ENCODE measurements at regions not wholly inside any gene's neighbourhood (a gene's known extent, or its start where the extent isn't known, plus 50 kb on each side); places are given as distances from the start of the nearest gene placed in this dataset.

GRCh38 chr12:19927661-19928060 lies 440.7 kb upstream of the PDE3A start:
- Histone ChIP-seq H4K12ac (ENCODE audit: low read depth, low read length) (no peak overlapping the region), H2AFZ (ENCODE audit: insufficient read depth, low read length, poor library complexity) (no peak overlapping the region), H3K9me3 (ENCODE audit: insufficient read depth, low read depth, low read length) (no peaks in the 10 kb centered on the region), H3K4me2 (ENCODE audit: low read length) (no peak overlapping the region), H3K23ac (ENCODE audit: low read length) (no peak overlapping the region), H3K14ac (ENCODE audit: low read length) (no peak overlapping the region), H4K8ac (ENCODE audit: low read depth, low read length) (no peak overlapping the region), H3K4me3 (ENCODE audit: low read depth, low read length) (no peak overlapping the region), H3K79me2 (ENCODE audit: control insufficient read depth, insufficient read depth, low read length, poor library complexity) (no peaks in the 10 kb centered on the region), H3K79me1 (ENCODE audit: low read length) (no peaks in the 10 kb centered on the region), H2BK120ac (ENCODE audit: insufficient read depth, low read length, poor library complexity) (no peak overlapping the region), H2BK5ac (ENCODE audit: low read depth, low read length, poor library complexity) (no peak overlapping the region), H3K36me3 (ENCODE audit: control insufficient read depth in 1 of 2, insufficient read depth in 2 of 2, low read length in 2 of 2) (no peaks in the 10 kb centered on the region), H3K27ac (ENCODE audit: low read depth, low read length) (no peak overlapping the region), H3K4ac (ENCODE audit: low read depth, low read length) (no peak overlapping the region), H4K91ac (ENCODE audit: low read depth, low read length) (no peak overlapping the region), H2AK5ac (ENCODE audit: low read length) (no peak overlapping the region), H2BK12ac (ENCODE audit: low read length) (no peak overlapping the region), H3K4me1 (ENCODE audit: control insufficient read depth in 1 of 2, insufficient read depth in 2 of 2, low read length in 2 of 2) (no peaks in the 10 kb centered on the region), H3K9ac (ENCODE audit: low read length) (no peak overlapping the region), H3K18ac (ENCODE audit: low read length) (no peak overlapping the region), H3K27me3 (ENCODE audit: insufficient read depth, low read length) (no peaks in the 10 kb centered on the region)
- DNase-seq, result no peak
- WGBS (ENCODE audit: extremely low coverage, insufficient coverage, insufficient read length), result no CpG with 5 or more reads among the region's 2 CpGs

- no peak overlapping the region for H4K12ac ChIP-seq (ENCODE audit: low read depth, low read length)
- no CpG with 5 or more reads among the region's 4 CpGs for WGBS (ENCODE audit: extremely low coverage, insufficient coverage, insufficient read length)
Observed at GRCh38 chr12:19932413-19932812, 435.9 kb upstream of the PDE3A start.

GRCh38 chr12:19933924-19934323 lies 434.4 kb upstream of the PDE3A start:
- 100% methylated on average over 1 of the region's 3 CpGs for WGBS (ENCODE audit: extremely low coverage, insufficient coverage, insufficient read length)
- H2BK12ac ChIP-seq (ENCODE audit: low read length), result no peak overlapping the region
- no peak for DNase-seq
- H3K4me2 ChIP-seq (ENCODE audit: low read length), result no peak overlapping the region
- H3K36me3 ChIP-seq (ENCODE audit: control insufficient read depth in 1 of 2, insufficient read depth in 2 of 2, low read length in 2 of 2), result no peaks in the 10 kb centered on the region
- no peak overlapping the region for H3K27ac ChIP-seq (ENCODE audit: low read depth, low read length)
- no peak overlapping the region for H3K14ac ChIP-seq (ENCODE audit: low read length)
- H3K9ac ChIP-seq (ENCODE audit: low read length), result no peak overlapping the region
- no peak overlapping the region for H2AFZ ChIP-seq (ENCODE audit: insufficient read depth, low read length, poor library complexity)
- H3K4ac ChIP-seq (ENCODE audit: low read depth, low read length), result no peak overlapping the region
- no peak overlapping the region for H4K91ac ChIP-seq (ENCODE audit: low read depth, low read length)
- no peak overlapping the region for H2BK120ac ChIP-seq (ENCODE audit: insufficient read depth, low read length, poor library complexity)
- H3K4me1 ChIP-seq (ENCODE audit: control insufficient read depth in 1 of 2, insufficient read depth in 2 of 2, low read length in 2 of 2), result no peaks in the 10 kb centered on the region
- H3K18ac ChIP-seq (ENCODE audit: low read length), result no peak overlapping the region
- no peaks in the 10 kb centered on the region for H3K27me3 ChIP-seq (ENCODE audit: insufficient read depth, low read length)
- no peak overlapping the region for H3K4me3 ChIP-seq (ENCODE audit: low read depth, low read length)
- H4K8ac ChIP-seq (ENCODE audit: low read depth, low read length), result no peak overlapping the region
- H3K23ac ChIP-seq (ENCODE audit: low read length), result no peak overlapping the region
- H4K12ac ChIP-seq (ENCODE audit: low read depth, low read length), result no peak overlapping the region
- H3K9me3 ChIP-seq (ENCODE audit: insufficient read depth, low read depth, low read length), result no peaks in the 10 kb centered on the region
- H3K79me1 ChIP-seq (ENCODE audit: low read length), result no peaks in the 10 kb centered on the region
- H2AK5ac ChIP-seq (ENCODE audit: low read length), result no peak overlapping the region
- H2BK5ac ChIP-seq (ENCODE audit: low read depth, low read length, poor library complexity), result no peak overlapping the region
- H3K79me2 ChIP-seq (ENCODE audit: control insufficient read depth, insufficient read depth, low read length, poor library complexity), result no peaks in the 10 kb centered on the region

More at GRCh38 chr12:19932413-19932812, 435.9 kb upstream of the PDE3A start:
- no peak overlapping the region for H2BK120ac ChIP-seq (ENCODE audit: insufficient read depth, low read length, poor library complexity)
- H3K79me1 ChIP-seq (ENCODE audit: low read length), result no peaks in the 10 kb centered on the region
- no peaks in the 10 kb centered on the region for H3K27me3 ChIP-seq (ENCODE audit: insufficient read depth, low read length)
- H2BK5ac ChIP-seq (ENCODE audit: low read depth, low read length, poor library complexity), result no peak overlapping the region
- no peak overlapping the region for H3K9ac ChIP-seq (ENCODE audit: low read length)
- no peaks in the 10 kb centered on the region for H3K9me3 ChIP-seq (ENCODE audit: insufficient read depth, low read depth, low read length)
- H3K18ac ChIP-seq (ENCODE audit: low read length), result no peak overlapping the region
- H2AFZ ChIP-seq (ENCODE audit: insufficient read depth, low read length, poor library complexity), result no peak overlapping the region
- H3K4ac ChIP-seq (ENCODE audit: low read depth, low read length), result no peak overlapping the region
- no peak overlapping the region for H3K4me3 ChIP-seq (ENCODE audit: low read depth, low read length)
- no peak for DNase-seq
- no peak overlapping the region for H3K23ac ChIP-seq (ENCODE audit: low read length)
- no peak overlapping the region for H3K4me2 ChIP-seq (ENCODE audit: low read length)
- H2AK5ac ChIP-seq (ENCODE audit: low read length), result no peak overlapping the region
- no peak overlapping the region for H3K14ac ChIP-seq (ENCODE audit: low read length)
- no peaks in the 10 kb centered on the region for H3K36me3 ChIP-seq (ENCODE audit: control insufficient read depth in 1 of 2, insufficient read depth in 2 of 2, low read length in 2 of 2)
- no peaks in the 10 kb centered on the region for H3K79me2 ChIP-seq (ENCODE audit: control insufficient read depth, insufficient read depth, low read length, poor library complexity)
- no peak overlapping the region for H4K91ac ChIP-seq (ENCODE audit: low read depth, low read length)
- no peaks in the 10 kb centered on the region for H3K4me1 ChIP-seq (ENCODE audit: control insufficient read depth in 1 of 2, insufficient read depth in 2 of 2, low read length in 2 of 2)
- H4K8ac ChIP-seq (ENCODE audit: low read depth, low read length), result no peak overlapping the region
- no peak overlapping the region for H2BK12ac ChIP-seq (ENCODE audit: low read length)
- no peak overlapping the region for H3K27ac ChIP-seq (ENCODE audit: low read depth, low read length)

GRCh38 chr12:19937161-19937560 lies 431.2 kb upstream of the PDE3A start:
- Histone ChIP-seq H2AK5ac (ENCODE audit: low read length) (no peak overlapping the region), H3K4me3 (ENCODE audit: low read depth, low read length) (no peak overlapping the region), H4K8ac (ENCODE audit: low read depth, low read length) (no peak overlapping the region), H3K79me1 (ENCODE audit: low read length) (no peaks in the 10 kb centered on the region), H3K27ac (ENCODE audit: low read depth, low read length) (no peak overlapping the region), H4K91ac (ENCODE audit: low read depth, low read length) (no peak overlapping the region), H3K4me2 (ENCODE audit: low read length) (no peak overlapping the region), H3K79me2 (ENCODE audit: control insufficient read depth, insufficient read depth, low read length, poor library complexity) (no peaks in the 10 kb centered on the region), H2AFZ (ENCODE audit: insufficient read depth, low read length, poor library complexity) (no peak overlapping the region), H3K4ac (ENCODE audit: low read depth, low read length) (no peak overlapping the region), H2BK5ac (ENCODE audit: low read depth, low read length, poor library complexity) (no peak overlapping the region), H2BK12ac (ENCODE audit: low read length) (no peak overlapping the region), H3K9me3 (ENCODE audit: insufficient read depth, low read depth, low read length) (peaks cover 3% of the 10 kb centered on the region), H4K12ac (ENCODE audit: low read depth, low read length) (no peak overlapping the region), H3K9ac (ENCODE audit: low read length) (no peak overlapping the region), H3K27me3 (ENCODE audit: insufficient read depth, low read length) (no peaks in the 10 kb centered on the region), H3K14ac (ENCODE audit: low read length) (no peak overlapping the region), H3K36me3 (ENCODE audit: control insufficient read depth in 1 of 2, insufficient read depth in 2 of 2, low read length in 2 of 2) (no peaks in the 10 kb centered on the region), H3K4me1 (ENCODE audit: control insufficient read depth in 1 of 2, insufficient read depth in 2 of 2, low read length in 2 of 2) (no peaks in the 10 kb centered on the region), H3K18ac (ENCODE audit: low read length) (no peak overlapping the region), H2BK120ac (ENCODE audit: insufficient read depth, low read length, poor library complexity) (no peak overlapping the region), H3K23ac (ENCODE audit: low read length) (no peak overlapping the region)
- no CpG with 5 or more reads among the region's 6 CpGs for WGBS (ENCODE audit: extremely low coverage, insufficient coverage, insufficient read length)
- no peak for DNase-seq
